ENCODE measurements at regions not wholly inside any gene's neighbourhood (a gene's known extent, or its start where the extent isn't known, plus 50 kb on each side); places are given as distances from the start of the nearest gene placed in this dataset.

GRCh38 chr13:82216165-82216564, 1666.1 kb downstream of the SLITRK1 start:
- Histone ChIP-seq H3K36me3 (replicated peaks in 1 of 2; ENCODE audit: control insufficient read depth in 2 of 2, insufficient read depth in 2 of 2, low read length in 2 of 2) (no peaks in the 10 kb centered on the region), H3K18ac (ENCODE audit: low read length) (no peak overlapping the region), H3K9me3 (replicated peaks in 1 of 2; ENCODE audit: control insufficient read depth in 2 of 2, insufficient read depth in 1 of 2, low read depth in 1 of 2, low read length in 2 of 2) (no peaks in the 10 kb centered on the region), H2BK12ac (ENCODE audit: low read length) (no peak overlapping the region), H3K27ac (replicated peaks; ENCODE audit: low read length) (no peak overlapping the region), H3K4me2 (ENCODE audit: insufficient read depth, low read length, poor library complexity, severe bottlenecking) (no peak overlapping the region), H2BK120ac (ENCODE audit: low read depth, low read length) (no peak overlapping the region), H3K23ac (ENCODE audit: low read depth, low read length, poor library complexity) (no peak overlapping the region), H3K4me1 (ENCODE audit: control insufficient read depth in 2 of 2, insufficient read depth in 1 of 2, low read depth in 1 of 2, low read length in 2 of 2) (no peaks in the 10 kb centered on the region), H3K14ac (ENCODE audit: low read length) (no peak overlapping the region), H4K8ac (ENCODE audit: low read depth, low read length) (no peak overlapping the region), H3K9ac (ENCODE audit: low read depth, low read length, poor library complexity) (no peak overlapping the region), H2AK5ac (ENCODE audit: low read depth, low read length) (no peak overlapping the region), H4K91ac (ENCODE audit: low read depth, low read length, poor library complexity) (no peak overlapping the region), H3K4me3 (ENCODE audit: low read length in 2 of 2) (no peak overlapping the region), H3K79me1 (ENCODE audit: low read depth, low read length) (no peaks in the 10 kb centered on the region), H3K27me3 (ENCODE audit: control insufficient read depth in 3 of 3, insufficient read depth in 3 of 3, low read depth in 1 of 3, low read length in 3 of 3) (no peaks in the 10 kb centered on the region), H3K4ac (ENCODE audit: low read length) (no peak overlapping the region), H2BK15ac (ENCODE audit: low read length) (no peak overlapping the region), H2BK5ac (ENCODE audit: low read length) (no peak overlapping the region), H2AFZ (ENCODE audit: low read length) (no peak overlapping the region)
- WGBS, 2 donors (ENCODE audit: extremely low coverage in 2 of 2, insufficient read length in 2 of 2, insufficient replicate concordance in 1 of 2), result no CpG with 5 or more reads among the region's 1 CpG
- no peak for DNase-seq (ENCODE audit: low spot score)

- H2BK12ac ChIP-seq (ENCODE audit: low read length), result no peak overlapping the region
- H3K14ac ChIP-seq (ENCODE audit: low read length), result no peak overlapping the region
- no peak overlapping the region for H4K8ac ChIP-seq (ENCODE audit: low read depth, low read length)
Measured at GRCh38 chr13:82214341-82214740, 1667.9 kb downstream of the SLITRK1 start.

DNA sequence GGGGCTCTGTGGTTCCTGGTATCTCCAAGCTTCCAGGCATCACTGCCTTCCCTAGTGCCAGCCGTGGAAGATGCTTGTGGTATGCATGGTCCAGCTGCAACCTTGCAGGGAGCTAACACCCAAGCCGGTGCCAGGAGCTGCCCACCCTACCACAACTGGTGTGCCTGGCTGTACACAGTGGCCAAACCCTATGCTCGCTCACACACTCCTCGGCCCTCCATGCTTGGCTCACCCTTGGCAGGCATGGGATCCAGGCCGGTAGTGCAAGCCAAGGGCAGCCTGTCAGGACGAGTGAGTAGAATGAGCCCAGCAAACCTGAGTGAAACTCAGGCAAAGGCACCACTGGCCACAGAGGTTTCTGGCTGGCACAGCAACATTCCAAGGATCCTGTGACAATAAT, 1676.0 kb downstream of the SLITRK1 start:
- H3K18ac ChIP-seq (ENCODE audit: low read length), result peak overlapping the region; percentile 55
- H3K14ac ChIP-seq (ENCODE audit: low read length), result no peak overlapping the region
- H3K4ac ChIP-seq (ENCODE audit: low read length), result no peak overlapping the region
- H3K4me1 ChIP-seq (ENCODE audit: control insufficient read depth in 2 of 2, insufficient read depth in 1 of 2, low read depth in 1 of 2, low read length in 2 of 2), result no peaks in the 10 kb centered on the region
- no peak overlapping the region for H3K23ac ChIP-seq (ENCODE audit: low read depth, low read length, poor library complexity)
- no peaks in the 10 kb centered on the region for H3K79me1 ChIP-seq (ENCODE audit: low read depth, low read length)
- no CpG with 5 or more reads among the region's 6 CpGs for WGBS, 2 donors (ENCODE audit: extremely low coverage in 2 of 2, insufficient read length in 2 of 2, insufficient replicate concordance in 1 of 2)
- H3K36me3 ChIP-seq (replicated peaks in 1 of 2; ENCODE audit: control insufficient read depth in 2 of 2, insufficient read depth in 2 of 2, low read length in 2 of 2), result no peaks in the 10 kb centered on the region
- H2BK12ac ChIP-seq (ENCODE audit: low read length), result no peak overlapping the region
- H3K9me3 ChIP-seq (replicated peaks in 1 of 2; ENCODE audit: control insufficient read depth in 2 of 2, insufficient read depth in 1 of 2, low read depth in 1 of 2, low read length in 2 of 2), result peaks cover 0 to 4% of the 10 kb centered on the region in 2 donors
- H3K4me2 ChIP-seq (ENCODE audit: insufficient read depth, low read length, poor library complexity, severe bottlenecking), result no peak overlapping the region
- H3K4me3 ChIP-seq (ENCODE audit: low read length in 2 of 2), result peak overlapping the region in 1 of 2 donors; percentile 30
- no peak overlapping the region for H3K9ac ChIP-seq (ENCODE audit: low read depth, low read length, poor library complexity)
- no peak overlapping the region for H2BK5ac ChIP-seq (ENCODE audit: low read length)
- H3K27ac ChIP-seq (replicated peaks; ENCODE audit: low read length), result no peak overlapping the region
- H3K27me3 ChIP-seq (ENCODE audit: control insufficient read depth in 3 of 3, insufficient read depth in 3 of 3, low read depth in 1 of 3, low read length in 3 of 3), result no peaks in the 10 kb centered on the region
- no peak overlapping the region for H2BK15ac ChIP-seq (ENCODE audit: low read length)
- no peak overlapping the region for H2AFZ ChIP-seq (ENCODE audit: low read length)
- no peak overlapping the region for H4K91ac ChIP-seq (ENCODE audit: low read depth, low read length, poor library complexity)
- no peak overlapping the region for H2BK120ac ChIP-seq (ENCODE audit: low read depth, low read length)
- H4K8ac ChIP-seq (ENCODE audit: low read depth, low read length), result no peak overlapping the region
- DNase-seq (ENCODE audit: low spot score), result no peak
- no peak overlapping the region for H2AK5ac ChIP-seq (ENCODE audit: low read depth, low read length)

More at GRCh38 chr13:82214341-82214740, 1667.9 kb downstream of the SLITRK1 start:
- H3K4me1 ChIP-seq (ENCODE audit: control insufficient read depth in 2 of 2, insufficient read depth in 1 of 2, low read depth in 1 of 2, low read length in 2 of 2), result no peaks in the 10 kb centered on the region
- H3K27ac ChIP-seq (replicated peaks; ENCODE audit: low read length), result no peak overlapping the region
- H3K18ac ChIP-seq (ENCODE audit: low read length), result no peak overlapping the region
- H2BK120ac ChIP-seq (ENCODE audit: low read depth, low read length), result no peak overlapping the region
- H3K9ac ChIP-seq (ENCODE audit: low read depth, low read length, poor library complexity), result no peak overlapping the region
- DNase-seq (ENCODE audit: low spot score), result no peak
- no peak overlapping the region for H3K23ac ChIP-seq (ENCODE audit: low read depth, low read length, poor library complexity)
- no peaks in the 10 kb centered on the region for H3K79me1 ChIP-seq (ENCODE audit: low read depth, low read length)
- no peaks in the 10 kb centered on the region for H3K9me3 ChIP-seq (replicated peaks in 1 of 2; ENCODE audit: control insufficient read depth in 2 of 2, insufficient read depth in 1 of 2, low read depth in 1 of 2, low read length in 2 of 2)
- no peak overlapping the region for H3K4me3 ChIP-seq (ENCODE audit: low read length in 2 of 2)
- no peak overlapping the region for H2BK5ac ChIP-seq (ENCODE audit: low read length)
- no peak overlapping the region for H2AK5ac ChIP-seq (ENCODE audit: low read depth, low read length)
- H4K91ac ChIP-seq (ENCODE audit: low read depth, low read length, poor library complexity), result no peak overlapping the region
- H2BK15ac ChIP-seq (ENCODE audit: low read length), result no peak overlapping the region
- no peaks in the 10 kb centered on the region for H3K27me3 ChIP-seq (ENCODE audit: control insufficient read depth in 3 of 3, insufficient read depth in 3 of 3, low read depth in 1 of 3, low read length in 3 of 3)
- H3K36me3 ChIP-seq (replicated peaks in 1 of 2; ENCODE audit: control insufficient read depth in 2 of 2, insufficient read depth in 2 of 2, low read length in 2 of 2), result no peaks in the 10 kb centered on the region
- no peak overlapping the region for H2AFZ ChIP-seq (ENCODE audit: low read length)
- no peak overlapping the region for H3K4ac ChIP-seq (ENCODE audit: low read length)
- H3K4me2 ChIP-seq (ENCODE audit: insufficient read depth, low read length, poor library complexity, severe bottlenecking), result no peak overlapping the region

GRCh38 chr13:82202398-82202797, 1679.9 kb downstream of the SLITRK1 start:
- Histone ChIP-seq H3K4me1 (ENCODE audit: control insufficient read depth in 2 of 2, insufficient read depth in 1 of 2, low read depth in 1 of 2, low read length in 2 of 2) (no peaks in the 10 kb centered on the region), H2AK5ac (ENCODE audit: low read depth, low read length) (no peak overlapping the region), H3K27me3 (ENCODE audit: control insufficient read depth in 3 of 3, insufficient read depth in 3 of 3, low read depth in 1 of 3, low read length in 3 of 3) (no peaks in the 10 kb centered on the region), H2AFZ (ENCODE audit: low read length) (no peak overlapping the region), H3K27ac (replicated peaks; ENCODE audit: low read length) (no peak overlapping the region), H3K4me2 (ENCODE audit: insufficient read depth, low read length, poor library complexity, severe bottlenecking) (no peak overlapping the region), H3K4me3 (ENCODE audit: low read length in 2 of 2) (no peak overlapping the region), H3K36me3 (replicated peaks in 1 of 2; ENCODE audit: control insufficient read depth in 2 of 2, insufficient read depth in 2 of 2, low read length in 2 of 2) (no peaks in the 10 kb centered on the region), H3K9me3 (replicated peaks in 1 of 2; ENCODE audit: control insufficient read depth in 2 of 2, insufficient read depth in 1 of 2, low read depth in 1 of 2, low read length in 2 of 2) (peaks cover 0 to 4% of the 10 kb centered on the region in 2 donors), H3K4ac (ENCODE audit: low read length) (no peak overlapping the region), H3K14ac (ENCODE audit: low read length) (no peak overlapping the region), H4K91ac (ENCODE audit: low read depth, low read length, poor library complexity) (no peak overlapping the region), H2BK120ac (ENCODE audit: low read depth, low read length) (no peak overlapping the region), H2BK12ac (ENCODE audit: low read length) (no peak overlapping the region), H2BK5ac (ENCODE audit: low read length) (no peak overlapping the region), H4K8ac (ENCODE audit: low read depth, low read length) (no peak overlapping the region), H3K9ac (ENCODE audit: low read depth, low read length, poor library complexity) (no peak overlapping the region), H3K23ac (ENCODE audit: low read depth, low read length, poor library complexity) (no peak overlapping the region), H2BK15ac (ENCODE audit: low read length) (no peak overlapping the region), H3K79me1 (ENCODE audit: low read depth, low read length) (no peaks in the 10 kb centered on the region), H3K18ac (ENCODE audit: low read length) (no peak overlapping the region)
- no CpG with 5 or more reads among the region's 1 CpG for WGBS, 2 donors (ENCODE audit: extremely low coverage in 2 of 2, insufficient read length in 2 of 2, insufficient replicate concordance in 1 of 2)
- DNase-seq (ENCODE audit: low spot score), result no peak

All from neuronal stem cell (in vitro differentiated cells).